ENCODE measurements at regions not wholly inside any gene's neighbourhood (a gene's known extent, or its start where the extent isn't known, plus 50 kb on each side); places are given as distances from the start of the nearest gene placed in this dataset.

DNA sequence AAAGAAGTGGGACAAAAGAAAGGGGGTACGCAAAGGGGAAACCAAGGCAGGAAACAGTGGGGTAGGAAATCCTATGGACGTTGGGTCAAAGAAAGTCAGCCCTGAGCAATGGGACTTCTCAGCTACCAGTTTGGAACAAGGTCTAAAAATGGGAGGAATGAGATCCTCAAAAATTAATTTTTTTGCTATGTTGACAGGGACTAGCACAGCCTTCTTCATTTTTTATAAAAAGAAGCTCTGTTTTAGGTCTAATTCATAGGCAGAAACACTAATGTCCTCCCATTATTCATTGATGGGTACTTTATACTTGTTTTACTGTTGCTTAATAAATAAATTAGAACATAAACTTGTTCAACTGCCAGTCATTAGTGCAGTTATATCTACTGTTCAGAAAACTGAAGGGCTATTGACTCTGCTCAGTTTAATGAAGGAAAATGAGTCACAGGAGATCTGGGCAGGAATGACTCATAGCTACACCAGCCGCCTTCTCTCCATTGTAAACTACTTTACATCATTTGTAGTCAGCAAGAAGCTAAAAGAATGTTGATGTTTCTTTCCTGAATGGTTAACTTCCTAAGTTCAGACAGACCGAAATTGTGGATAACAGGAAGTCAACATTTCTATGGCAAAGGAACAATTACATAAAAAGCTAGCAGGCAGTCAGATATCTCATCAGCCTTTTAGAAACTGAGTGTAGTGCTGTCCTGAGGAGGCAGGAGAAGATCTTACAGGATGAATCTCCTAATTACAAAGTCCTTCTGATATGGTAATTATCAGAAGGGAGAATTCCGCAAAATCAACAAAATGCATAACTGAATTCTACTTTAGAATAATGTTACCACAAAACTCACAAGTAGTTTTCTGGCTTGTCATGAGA lies 356.4 kb upstream of the PKN2 start:
- no peak for DNase-seq

GRCh38 chr1:88330201-88330600 lies 353.9 kb upstream of the PKN2 start:
- DNase-seq: no peak

GRCh38 chr1:88333086-88333695 lies 350.9 kb upstream of the PKN2 start:
- no peak for DNase-seq

- no peak for DNase-seq
Measured at GRCh38 chr1:88341447-88341846, 342.6 kb upstream of the PKN2 start.

GRCh38 chr1:88342081-88342480 lies 342.0 kb upstream of the PKN2 start:
- DNase-seq: peak; percentile 9

DNA sequence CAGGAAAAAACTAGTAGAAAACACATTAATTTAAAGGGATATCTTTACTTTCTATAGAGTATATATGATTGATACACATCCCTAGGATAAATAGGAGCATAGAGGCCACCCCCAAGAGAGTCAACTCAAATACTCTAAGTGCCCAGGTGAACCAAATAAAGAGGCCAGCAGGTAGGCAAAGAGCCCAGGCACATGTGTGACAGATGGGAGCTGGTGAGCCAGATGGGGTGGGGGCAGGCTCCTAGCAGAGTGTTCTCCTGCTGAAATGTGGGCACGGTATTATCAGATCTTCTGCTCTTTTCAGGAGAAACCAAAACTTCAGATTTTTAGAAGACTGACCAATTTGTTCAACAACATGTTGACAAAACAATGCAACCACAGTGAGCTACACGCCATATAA lies 333.4 kb upstream of the PKN2 start:
- no peak for DNase-seq

- DNase-seq: no peak
Measured at GRCh38 chr1:88351960-88352359, 332.1 kb upstream of the PKN2 start.

GRCh38 chr1:88354256-88354655 lies 329.8 kb upstream of the PKN2 start:
- DNase-seq: no peak

DNA sequence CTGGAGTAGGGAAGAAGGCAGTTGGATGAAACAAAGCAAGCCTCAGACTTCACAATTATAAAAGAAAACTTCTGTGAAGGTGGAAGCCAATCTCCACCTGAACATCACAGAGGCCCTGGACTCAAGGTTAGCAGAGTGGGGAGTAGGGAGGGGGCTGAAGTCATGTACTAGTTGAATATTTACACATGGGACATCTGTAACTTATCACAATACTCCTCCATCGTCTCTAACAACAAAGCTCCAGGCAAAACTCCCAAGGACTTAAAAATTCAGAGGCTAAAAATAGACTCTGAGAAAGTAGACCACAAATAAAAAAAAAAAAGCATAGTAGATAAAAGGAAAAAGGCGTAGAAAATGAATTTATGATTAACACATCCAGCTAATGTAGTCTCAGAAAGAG lies 326.3 kb upstream of the PKN2 start:
- no peak for DNase-seq

- no peak for DNase-seq
Measured at GRCh38 chr1:88371436-88372023, 312.5 kb upstream of the PKN2 start.

GRCh38 chr1:88375977-88376376 lies 308.1 kb upstream of the PKN2 start:
- no peak for DNase-seq

DNA sequence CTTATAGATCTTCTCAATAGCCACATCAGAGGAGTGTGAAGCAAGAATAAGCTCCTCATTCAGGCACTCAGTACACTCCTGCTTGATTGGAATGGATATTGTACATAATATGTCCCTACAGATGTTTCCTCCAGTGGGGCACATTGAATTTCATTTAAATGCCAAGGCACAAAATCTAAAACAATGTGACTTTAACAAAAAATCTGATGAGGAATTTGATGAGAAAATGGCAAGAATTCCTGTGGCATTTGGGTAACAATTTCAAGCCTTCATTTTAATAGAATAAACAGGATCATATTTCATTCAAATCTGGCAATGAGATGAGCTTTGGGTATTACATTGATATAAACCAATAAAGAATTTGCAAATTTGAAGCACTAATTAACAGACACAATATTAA lies 307.7 kb upstream of the PKN2 start:
- no peak for DNase-seq

GRCh38 chr1:88378560-88378959 lies 305.5 kb upstream of the PKN2 start:
- no peak for DNase-seq

DNA sequence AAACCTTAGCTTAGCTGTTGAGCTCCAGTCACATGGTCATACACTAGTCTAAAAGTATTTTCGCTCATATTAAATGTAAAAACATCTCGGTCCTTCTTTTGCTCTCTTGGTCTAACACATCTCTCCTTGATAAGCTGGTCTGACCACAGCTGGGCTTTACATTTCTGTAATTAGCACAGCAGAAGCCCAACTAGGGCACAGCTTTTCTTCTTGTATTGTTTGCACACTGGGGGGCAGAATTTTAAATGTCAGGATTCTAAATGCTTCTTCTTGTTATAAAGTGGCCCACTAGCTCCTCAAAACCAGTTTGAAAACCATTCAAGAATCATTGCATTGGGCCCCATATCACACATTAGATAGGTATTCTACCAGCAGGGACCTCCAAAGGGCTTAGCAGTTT lies 289.1 kb upstream of the PKN2 start:
- no peak for DNase-seq

DNA sequence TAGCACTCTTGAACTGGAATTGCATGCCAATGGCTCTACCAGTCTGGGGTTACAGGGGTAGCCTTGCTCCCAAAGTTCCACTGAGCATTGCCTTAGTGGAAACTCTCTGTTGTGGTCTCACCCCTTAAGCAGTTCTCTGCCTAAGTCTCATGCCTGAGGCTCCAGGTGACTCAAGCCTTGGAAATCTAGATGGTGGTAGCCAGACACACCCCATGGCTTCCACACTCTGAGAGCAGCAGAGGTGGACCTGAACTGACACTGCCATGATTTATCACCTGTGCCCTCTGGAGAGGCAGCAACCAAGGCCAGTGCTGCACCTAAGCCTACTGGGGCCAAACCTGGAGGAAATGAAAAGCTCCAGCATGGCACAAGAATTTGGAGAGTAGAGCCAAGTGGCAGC lies 285.7 kb upstream of the PKN2 start:
- no peak for DNase-seq

- no peak for DNase-seq
Measured at GRCh38 chr1:88399690-88400089, 284.4 kb upstream of the PKN2 start.

DNA sequence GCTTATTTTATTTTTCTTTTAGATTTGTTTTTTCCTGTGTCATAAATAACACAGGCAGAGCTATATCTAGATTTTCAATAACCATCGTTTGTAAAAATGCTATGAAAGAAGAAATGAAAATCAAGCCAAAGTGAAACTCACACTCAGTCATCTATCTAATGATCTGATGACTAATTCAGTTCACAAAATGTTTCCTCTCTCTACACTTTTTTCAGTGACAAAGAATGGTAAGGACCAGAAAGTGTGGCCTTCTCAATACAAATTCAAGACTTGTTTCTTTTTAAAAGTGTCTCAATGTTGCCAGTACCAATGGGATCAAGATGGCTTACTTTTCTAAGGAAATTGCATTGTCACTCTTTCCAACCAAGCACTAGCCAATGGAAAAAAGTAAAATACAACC lies 282.8 kb upstream of the PKN2 start:
- DNase-seq: no peak

- no peak for DNase-seq
Measured at GRCh38 chr1:88404582-88404981, 279.5 kb upstream of the PKN2 start.

- DNase-seq: no peak
Measured at GRCh38 chr1:88407248-88407647, 276.8 kb upstream of the PKN2 start.

DNA sequence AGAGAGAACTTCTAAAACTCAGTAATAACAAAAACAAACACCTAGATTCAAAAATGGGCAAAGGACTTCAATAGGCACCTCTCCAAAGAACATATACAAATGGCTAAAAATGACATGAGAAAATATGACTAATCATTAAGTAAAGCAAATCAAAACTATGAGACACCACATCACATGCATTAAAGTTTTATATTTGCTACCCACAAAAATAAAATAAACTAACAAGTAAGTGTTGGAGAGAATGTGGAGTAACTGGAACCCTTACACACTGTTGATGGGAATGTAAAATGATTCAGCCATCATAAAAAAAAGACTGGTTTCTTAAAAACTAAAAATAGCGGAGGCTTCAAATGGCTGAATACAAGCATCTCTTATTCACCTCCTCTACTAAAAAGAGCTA lies 262.1 kb upstream of the PKN2 start:
- DNase-seq: no peak

GRCh38 chr1:88433556-88433955 lies 250.5 kb upstream of the PKN2 start:
- DNase-seq: no peak

DNA sequence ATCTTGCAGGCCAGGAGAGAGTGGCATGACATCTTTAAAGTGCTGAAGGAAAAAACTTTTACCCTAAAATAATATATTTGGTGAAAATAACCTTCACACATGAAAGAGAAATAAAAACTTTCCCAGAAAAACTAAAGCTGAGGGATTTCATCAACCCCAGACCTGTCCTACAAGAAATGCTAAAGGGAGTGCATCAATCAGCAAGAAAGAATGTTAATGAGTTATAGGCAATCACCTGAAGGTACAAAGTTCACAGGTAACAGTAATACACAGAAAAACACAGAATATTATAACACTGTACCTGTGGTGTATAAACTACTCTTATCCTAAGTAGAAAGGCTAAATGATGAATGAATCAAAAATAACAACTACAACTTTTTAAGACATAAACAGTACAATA lies 249.2 kb upstream of the PKN2 start:
- no peak for DNase-seq

- DNase-seq: no peak
Measured at GRCh38 chr1:88441022-88441421, 243.1 kb upstream of the PKN2 start.

- no peak for DNase-seq
Measured at GRCh38 chr1:88451856-88452255, 232.2 kb upstream of the PKN2 start.

Data from activated gamma-delta T cell treated with Interleukin-2 at 50 U/mL for 16 hours (primary cell).